Dermis blood vessel endothelial cell (primary cell): ENCODE measurements at regions not wholly inside any gene's neighbourhood (a gene's known extent, or its start where the extent isn't known, plus 50 kb on each side); places are given as distances from the start of the nearest gene placed in this dataset.
A peak's percentile ranks its signal among the peaks of the same experiment; 100 is the strongest.

ENCODE experiments used
- DNase-seq: peaks from one replicate; pipeline ENCODE4 v3.0.0; 2010

DNA sequence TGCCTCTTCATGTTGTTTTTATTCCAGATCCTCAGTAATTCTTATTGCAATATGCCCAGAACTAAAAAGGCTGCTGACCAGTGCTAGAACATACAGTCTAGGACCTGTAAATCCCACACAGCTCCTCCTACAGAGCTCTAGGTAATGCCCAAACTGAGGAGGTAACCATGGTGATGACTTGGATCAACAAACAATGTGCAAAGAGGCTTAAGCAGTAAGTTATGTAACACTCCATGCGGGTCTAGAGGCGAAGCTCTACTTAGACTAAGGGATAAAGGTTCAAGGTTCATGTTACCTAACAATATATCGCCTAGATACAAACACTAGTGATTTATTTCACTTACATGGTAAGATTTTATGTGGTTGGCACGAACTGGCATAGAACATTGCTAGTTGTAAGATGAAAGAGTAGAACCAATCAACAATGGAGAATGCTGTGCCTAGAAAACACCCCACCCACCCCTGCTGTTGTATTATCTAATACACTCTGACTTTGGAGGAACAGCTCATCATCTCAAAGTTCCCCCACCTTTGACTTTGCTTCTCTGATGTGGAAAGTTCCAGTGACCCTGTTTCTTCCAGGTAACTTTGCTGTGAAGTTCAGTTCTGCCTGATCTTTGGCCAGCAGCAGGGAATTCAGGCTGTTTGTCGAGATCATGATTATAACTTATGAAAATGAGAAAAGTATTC lies 242.4 kb downstream of the ALDH8A1 start:
- peak; percentile 13 for DNase-seq

- no peak for DNase-seq
Observed at GRCh38 chr6:134706806-134707205, 243.1 kb downstream of the ALDH8A1 start.

GRCh38 chr6:134706153-134706552 lies 243.7 kb downstream of the ALDH8A1 start:
- no peak for DNase-seq

GRCh38 chr6:134703206-134703605 lies 246.7 kb downstream of the ALDH8A1 start:
- DNase-seq = no peak

- DNase-seq = no peak
Observed at GRCh38 chr6:134702279-134702678, 247.6 kb downstream of the ALDH8A1 start.

- DNase-seq = no peak
Observed at GRCh38 chr6:134701301-134701700, 248.6 kb downstream of the ALDH8A1 start.

GRCh38 chr6:134698228-134698627 lies 251.7 kb downstream of the ALDH8A1 start:
- no peak for DNase-seq

GRCh38 chr6:134692008-134692407 lies 257.9 kb downstream of the ALDH8A1 start:
- no peak for DNase-seq

GRCh38 chr6:134691180-134691579 lies 258.7 kb downstream of the ALDH8A1 start:
- DNase-seq = no peak

DNA sequence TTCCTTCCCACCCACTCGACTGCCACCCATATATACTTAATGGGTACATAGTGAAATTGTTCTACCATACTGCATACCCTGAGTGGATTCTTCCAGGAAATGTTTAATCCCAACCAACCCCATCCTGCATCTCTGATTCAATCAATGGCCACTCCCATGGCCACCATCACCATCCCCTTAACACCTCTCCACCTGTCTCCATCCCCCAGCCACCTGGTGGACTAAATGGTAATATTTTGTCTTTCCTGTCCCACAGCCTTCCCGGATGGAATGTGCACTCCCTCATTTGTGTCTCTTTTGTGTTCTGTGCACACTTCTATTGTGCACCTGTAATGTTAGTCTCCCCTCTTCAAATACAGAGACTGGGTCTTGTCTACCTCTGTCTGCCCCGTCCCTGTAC lies 259.9 kb downstream of the ALDH8A1 start:
- DNase-seq = no peak

GRCh38 chr6:134689641-134690040 lies 260.3 kb downstream of the ALDH8A1 start:
- no peak for DNase-seq

DNA sequence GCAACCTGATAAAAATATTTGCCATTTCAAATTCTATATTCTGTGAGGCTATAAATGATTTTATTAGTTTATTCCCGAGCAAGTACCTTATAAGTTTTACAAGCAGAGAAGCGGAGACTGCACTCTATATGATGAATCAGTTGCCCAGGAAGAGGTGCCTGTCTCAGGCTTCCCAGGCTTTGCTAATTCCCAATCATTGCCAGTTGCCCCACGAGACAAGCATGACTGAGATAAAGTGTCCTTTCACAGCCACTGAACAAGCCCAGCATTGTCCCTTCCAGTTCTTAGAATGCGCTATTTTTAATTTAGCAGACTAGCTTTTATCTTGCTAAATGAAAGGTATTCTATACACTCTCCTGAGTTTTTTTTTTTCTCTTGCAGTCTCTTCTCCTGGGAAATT lies 260.7 kb downstream of the ALDH8A1 start:
- DNase-seq = no peak

DNA sequence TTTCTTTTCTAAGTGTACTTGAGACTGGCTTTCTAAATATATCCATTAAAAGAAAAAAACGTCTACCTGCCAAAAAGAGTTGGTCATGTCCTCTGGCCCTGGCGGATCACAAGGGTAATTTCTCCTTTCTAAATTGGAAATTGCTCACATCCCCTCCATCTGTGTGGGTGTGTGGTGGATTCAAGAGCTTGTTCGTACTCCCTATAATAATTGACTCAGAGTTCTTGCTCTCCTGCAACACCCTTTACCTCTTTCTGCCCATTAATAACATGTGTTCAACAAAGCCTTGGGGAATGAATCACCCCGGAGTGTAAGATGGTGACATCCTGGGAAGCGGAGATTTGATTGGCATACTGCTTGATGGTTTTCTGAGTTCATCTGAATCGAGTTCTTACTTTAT lies 263.8 kb downstream of the ALDH8A1 start:
- DNase-seq = peak; percentile 30

DNA sequence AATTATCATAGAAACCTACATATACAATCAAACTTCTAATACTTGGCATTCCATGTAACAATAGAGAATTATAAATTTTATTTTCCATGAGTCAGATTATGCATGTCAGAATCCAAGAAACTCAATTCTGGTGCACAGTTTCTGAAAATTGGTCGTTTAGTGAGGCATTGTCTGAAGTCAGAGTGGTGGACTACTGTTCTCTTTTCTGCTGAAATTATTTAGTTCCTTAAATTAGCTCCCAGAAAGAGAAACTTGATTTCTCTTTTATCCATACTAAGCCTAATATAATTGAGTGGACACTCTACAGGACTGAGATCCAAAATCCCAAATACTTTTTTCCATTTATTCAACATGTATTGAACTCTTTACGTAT lies 265.5 kb downstream of the ALDH8A1 start:
- DNase-seq = no peak

GRCh38 chr6:134683783-134684422 lies 266.0 kb downstream of the ALDH8A1 start:
- DNase-seq = no peak

DNA sequence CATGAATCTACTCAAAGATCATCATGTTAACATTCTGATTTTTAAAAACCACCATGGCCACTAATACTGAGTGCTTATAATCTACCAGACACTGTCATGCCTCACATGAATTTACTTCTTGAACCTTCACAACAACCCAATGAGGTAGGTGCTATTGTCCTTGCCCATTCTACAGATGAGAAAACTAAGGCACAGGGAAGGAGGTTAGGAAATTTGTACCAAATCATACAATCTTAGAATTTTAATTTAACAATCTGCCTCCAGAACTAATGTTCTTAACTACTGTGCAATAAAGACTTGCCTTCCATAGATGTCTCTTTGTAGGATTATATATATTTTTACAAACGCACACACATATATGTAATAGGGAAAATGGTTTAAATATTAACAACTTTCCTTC lies 269.5 kb downstream of the ALDH8A1 start:
- no peak for DNase-seq

DNA sequence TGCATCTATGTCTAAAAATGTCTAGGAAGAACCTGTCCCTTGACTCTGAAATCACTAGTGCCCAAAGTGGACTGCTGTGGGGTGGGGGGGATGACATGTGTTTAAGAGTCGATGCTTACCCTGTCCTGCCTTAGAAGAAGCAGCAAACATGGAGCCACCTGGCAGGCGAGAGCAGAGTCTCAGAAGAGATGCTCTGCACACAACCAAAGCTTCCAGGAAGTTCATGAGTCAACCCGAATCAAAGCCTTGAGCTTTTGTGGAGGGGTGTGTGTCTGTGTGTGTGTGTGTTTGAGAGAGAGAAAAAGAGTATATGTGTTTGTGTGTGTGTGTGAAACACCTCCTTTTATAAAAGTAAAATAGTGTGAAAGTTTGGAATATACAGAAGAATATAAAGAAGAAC lies 269.9 kb downstream of the ALDH8A1 start:
- no peak for DNase-seq

DNA sequence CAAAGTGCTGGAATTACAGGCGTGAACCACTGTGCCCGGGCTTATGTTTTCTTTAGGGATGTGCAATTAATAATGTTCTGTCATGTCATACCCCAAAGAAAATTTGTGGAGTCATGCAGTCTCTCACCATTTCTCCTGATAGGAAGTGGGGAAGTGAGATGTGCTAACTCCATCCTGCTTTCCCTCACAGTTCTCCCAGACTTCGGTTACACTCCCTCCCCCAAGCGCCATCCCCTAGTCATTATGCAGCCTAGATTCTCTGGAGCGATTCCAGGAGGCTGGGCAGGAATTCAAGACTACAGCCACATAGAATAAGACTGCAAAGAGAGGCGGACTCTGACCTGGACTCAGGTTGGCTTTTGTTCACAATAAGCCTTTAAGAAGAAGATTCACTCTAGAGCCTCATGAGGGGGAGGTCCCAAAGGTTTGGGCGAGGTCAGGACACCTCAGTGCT lies 271.4 kb downstream of the ALDH8A1 start:
- peak; percentile 69 for DNase-seq

DNA sequence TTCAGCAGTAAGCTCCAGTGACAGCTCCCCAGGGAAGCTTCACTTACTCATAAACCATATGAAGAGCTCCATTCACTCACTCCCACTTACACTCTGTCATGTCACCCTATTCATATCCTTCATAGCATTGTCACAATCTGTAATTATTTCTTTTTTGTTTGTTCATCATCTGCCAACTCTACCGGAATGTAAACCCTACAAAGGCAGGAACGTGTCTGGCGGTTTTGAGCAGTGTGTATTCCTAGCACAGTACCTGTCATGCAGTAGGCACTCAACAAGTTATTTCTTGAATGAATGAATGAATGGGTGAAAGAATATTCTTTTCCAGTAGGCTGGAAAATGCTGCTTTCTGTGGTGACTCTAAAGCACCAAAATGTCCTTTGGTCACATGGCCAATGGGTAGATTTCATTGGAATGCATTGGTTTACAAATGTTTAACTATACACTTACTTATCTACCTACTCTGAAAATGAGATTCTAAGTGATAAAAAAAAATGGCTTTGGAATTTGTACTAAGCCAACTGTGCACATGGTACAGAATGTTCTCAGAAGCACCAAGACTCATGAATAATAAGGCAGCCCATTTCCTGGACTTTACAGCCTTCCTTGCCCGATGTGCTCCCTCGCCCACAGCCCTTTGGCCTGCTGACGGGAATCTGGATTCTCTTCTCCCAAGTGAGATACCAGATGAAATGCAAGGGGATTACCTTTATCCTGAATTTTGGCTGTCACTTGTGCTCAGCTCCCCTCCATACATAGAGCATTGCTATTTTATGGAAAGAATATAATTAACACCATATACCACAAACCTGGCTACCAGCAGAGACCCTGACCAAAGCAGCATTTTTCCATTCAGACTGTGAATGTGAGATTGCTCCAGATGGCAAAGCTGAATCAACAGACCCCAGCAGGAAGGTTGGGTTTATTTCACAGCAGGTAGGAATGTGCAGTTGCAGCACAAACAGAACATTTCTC lies 273.3 kb downstream of the ALDH8A1 start:
- peak; percentile 45 for DNase-seq

GRCh38 chr6:134675110-134676054 lies 274.5 kb downstream of the ALDH8A1 start:
- no peak for DNase-seq

- DNase-seq = no peak
Observed at GRCh38 chr6:134674562-134674961, 275.3 kb downstream of the ALDH8A1 start.

DNA sequence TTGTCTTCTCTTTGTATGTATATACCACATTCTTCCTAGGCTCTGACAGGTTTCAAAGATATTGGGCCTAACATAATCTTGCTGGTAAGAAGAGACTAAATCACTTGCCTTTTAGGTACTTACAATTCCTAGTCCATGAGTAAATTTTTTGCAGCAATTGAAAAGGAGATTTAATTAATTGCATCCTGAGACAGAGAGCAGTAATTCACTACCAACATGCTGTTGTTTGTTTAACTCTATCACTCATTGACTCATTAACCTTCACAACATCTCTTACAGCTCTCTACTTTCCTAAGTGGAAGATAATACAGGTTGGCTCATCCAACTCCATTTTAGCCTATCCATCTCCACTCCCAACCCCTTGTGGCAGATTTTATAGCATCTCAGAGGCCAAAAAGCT lies 280.4 kb downstream of the ALDH8A1 start:
- DNase-seq = no peak
